Hypothalamus (tissue), 51 donors: ENCODE measurements at regions not wholly inside any gene's neighbourhood (a gene's known extent, or its start where the extent isn't known, plus 50 kb on each side); places are given as distances from the start of the nearest gene placed in this dataset.

Experiments
- DNase-seq, 51 donors: peaks; one replicate each; lab custom pipeline; 2025; lab: John Stamatoyannopoulos, UW

GRCh38 chr1:213899413-213899812 is 88.4 kb upstream of the PROX1 start:
- no peak for DNase-seq

- peak in 44 of 51 donors; percentile 2 to 73 (median 46) for DNase-seq
Observed at GRCh38 chr1:213905344-213905743, 82.4 kb upstream of the PROX1 start.

- no peak for DNase-seq
Observed at GRCh38 chr1:213908521-213908920, 79.3 kb upstream of the PROX1 start.

- no peak for DNase-seq
Observed at GRCh38 chr1:213914392-213914791, 73.4 kb upstream of the PROX1 start.

- DNase-seq = no peak
Observed at GRCh38 chr1:213921311-213921710, 66.5 kb upstream of the PROX1 start.

- DNase-seq = no peak
Observed at GRCh38 chr1:213921712-213922111, 66.1 kb upstream of the PROX1 start.

- DNase-seq = no peak
Observed at GRCh38 chr1:213925531-213926182, 62.1 kb upstream of the PROX1 start.

- no peak for DNase-seq
Observed at GRCh38 chr1:213927846-213928245, 59.9 kb upstream of the PROX1 start.

- no peak for DNase-seq
Observed at GRCh38 chr1:213929398-213929797, 58.4 kb upstream of the PROX1 start.

- no peak for DNase-seq
Observed at GRCh38 chr1:213931836-213932235, 55.9 kb upstream of the PROX1 start.

GRCh38 chr1:213933336-213933735 is 54.4 kb upstream of the PROX1 start:
- DNase-seq = no peak

- no peak for DNase-seq
Observed at GRCh38 chr1:213934649-213935048, 53.1 kb upstream of the PROX1 start.

GRCh38 chr1:213936571-213936970 is 51.2 kb upstream of the PROX1 start:
- DNase-seq = no peak
